Activated naive CD4-positive, alpha-beta T cell treated with anti-CD3 and anti-CD28 coated beads, Interleukin-2, amount 10 ng/mL, durations not matched to agents 7 days and 5 days (primary cell): ENCODE measurements at regions not wholly inside any gene's neighbourhood (a gene's known extent, or its start where the extent isn't known, plus 50 kb on each side); places are given as distances from the start of the nearest gene placed in this dataset.

ENCODE experiments used
- CTCF ChIA-PET: fragments of 350-600 bp; sonication (Branson Sonifier 250); formaldehyde crosslinking; loops from one replicate; lab custom pipeline; 2021; ENCODE audit warnings: antibody characterized with exemption; lab: Charles Lee
- DNase-seq: peaks from one replicate; pipeline ENCODE4 v3.0.0-alpha.2; 2020
- H3K27ac Mint-ChIP-seq: one replicate; pipeline ENCODE4 v1.8.0; 2021; ENCODE audit warnings: mild to moderate bottlenecking, moderate library complexity, mixed read lengths
- H3K27me3 Mint-ChIP-seq: one replicate; pipeline ENCODE4 v1.8.0; 2021; ENCODE audit warnings: mild to moderate bottlenecking, mixed read lengths
- H3K36me3 Mint-ChIP-seq: one replicate; pipeline ENCODE4 v1.8.0; 2021; ENCODE audit warnings: mixed read lengths
- H3K4me1 Mint-ChIP-seq: one replicate; pipeline ENCODE4 v1.8.0; 2021; ENCODE audit warnings: mixed read lengths
- H3K4me3 Mint-ChIP-seq: one replicate; pipeline ENCODE4 v1.8.0; 2021; ENCODE audit warnings: mild to moderate bottlenecking, moderate library complexity, mixed read lengths
- H3K9me3 Mint-ChIP-seq: one replicate; pipeline ENCODE4 v1.8.0; 2021; ENCODE audit warnings: mixed read lengths

DNA sequence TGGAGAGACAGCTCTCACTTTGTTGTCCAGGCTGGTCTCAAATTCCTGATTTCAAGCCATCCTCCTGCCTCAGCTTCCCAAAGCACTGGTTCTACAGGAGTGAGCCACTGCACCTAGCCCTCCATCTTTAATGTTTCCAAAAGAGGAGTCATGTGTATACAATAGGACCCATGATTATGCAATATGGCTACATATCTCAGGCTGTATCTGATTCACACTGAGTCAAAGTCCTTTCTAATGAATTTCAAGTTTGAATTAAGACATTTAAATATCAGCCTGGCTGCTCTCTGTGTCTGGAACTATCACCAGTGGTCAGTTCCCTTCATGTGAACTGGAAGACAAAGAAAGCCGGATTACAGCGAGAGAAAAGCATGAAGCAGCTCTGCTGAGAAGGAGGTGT is 90.5 kb downstream of the MINAR1 start:
- Mint-ChIP-seq H3K36me3 (no peaks in the 10 kb centered on the region), H3K4me3 (no peak overlapping the region), H3K9me3 (no peaks in the 10 kb centered on the region), H3K27ac (no peak overlapping the region), H3K4me1 (no peaks in the 10 kb centered on the region), H3K27me3 (peaks cover 8% of the 10 kb centered on the region)
- no peak for DNase-seq
- CTCF ChIA-PET, result no interaction called here

DNA sequence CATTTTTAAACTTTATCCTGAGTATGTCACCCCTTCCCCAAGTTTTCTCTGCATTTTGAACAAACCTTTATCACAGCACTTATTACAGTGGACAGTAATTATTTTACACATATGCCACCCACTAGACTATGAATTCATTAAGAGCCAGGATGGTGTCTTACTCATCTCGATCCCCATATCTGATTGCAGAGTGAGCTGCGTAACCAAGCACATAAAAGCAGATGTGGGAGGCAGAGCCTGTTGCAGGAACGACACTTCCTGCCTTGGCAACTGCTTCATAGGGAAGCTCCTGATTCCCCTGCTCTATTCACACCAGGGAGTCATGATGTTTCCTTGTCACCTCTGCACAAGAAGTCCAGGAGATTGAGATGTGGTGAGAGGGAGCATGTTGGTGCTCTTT is 91.1 kb downstream of the MINAR1 start:
- H3K36me3 Mint-ChIP-seq, result no peaks in the 10 kb centered on the region
- H3K4me3 Mint-ChIP-seq, result no peak overlapping the region
- H3K9me3 Mint-ChIP-seq, result no peaks in the 10 kb centered on the region
- CTCF ChIA-PET, result no interaction called here
- peaks cover 11% of the 10 kb centered on the region for H3K27me3 Mint-ChIP-seq
- no peak overlapping the region for H3K27ac Mint-ChIP-seq
- no peaks in the 10 kb centered on the region for H3K4me1 Mint-ChIP-seq
- DNase-seq, result no peak

DNA sequence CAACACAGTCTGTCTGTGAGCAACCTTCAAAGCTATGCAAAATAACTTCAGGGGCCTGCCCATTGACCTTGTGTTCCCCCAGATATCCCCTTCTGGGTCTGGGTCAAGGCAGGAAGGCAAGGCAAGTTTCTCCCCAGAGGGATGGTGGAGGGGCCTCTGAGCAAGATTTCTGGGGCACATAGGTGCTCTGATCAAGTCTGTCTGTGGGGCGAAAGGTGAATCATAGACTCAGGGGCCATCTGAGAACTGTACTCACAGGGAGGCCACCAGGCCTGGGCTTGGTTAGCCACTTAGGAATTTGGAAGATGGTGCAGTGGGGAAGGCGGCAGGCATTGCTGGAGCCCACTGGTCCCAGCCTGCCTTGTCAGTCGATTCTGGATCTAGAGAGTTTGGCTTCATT is 92.4 kb downstream of the MINAR1 start:
- Mint-ChIP-seq H3K27me3 (peaks cover 6% of the 10 kb centered on the region), H3K9me3 (no peaks in the 10 kb centered on the region), H3K36me3 (no peaks in the 10 kb centered on the region), H3K4me1 (no peaks in the 10 kb centered on the region), H3K27ac (no peak overlapping the region), H3K4me3 (no peak overlapping the region)
- no peak for DNase-seq
- CTCF ChIA-PET, result no interaction called here

DNA sequence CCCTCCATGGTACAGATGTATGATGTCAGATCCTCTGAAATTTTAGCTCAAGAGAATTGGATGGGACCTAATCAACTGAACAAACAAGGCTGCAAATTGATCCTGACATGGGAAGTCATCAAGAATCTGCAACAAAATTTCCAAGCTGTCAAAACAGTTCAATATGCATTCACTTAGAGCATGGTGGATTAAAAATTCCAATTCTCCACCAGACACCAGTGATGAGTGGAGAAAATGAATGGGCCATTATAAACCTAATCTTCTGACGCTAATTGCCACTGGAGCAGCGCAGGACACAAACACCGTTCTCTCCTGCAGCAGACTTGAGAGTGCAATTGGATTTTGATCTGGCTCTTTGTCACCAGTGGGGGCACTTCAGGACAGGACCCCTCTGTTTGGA is 94.2 kb downstream of the MINAR1 start:
- no peak for DNase-seq
- no peak overlapping the region for H3K4me3 Mint-ChIP-seq
- no peaks in the 10 kb centered on the region for H3K36me3 Mint-ChIP-seq
- no peaks in the 10 kb centered on the region for H3K4me1 Mint-ChIP-seq
- H3K27me3 Mint-ChIP-seq, result peaks cover 9% of the 10 kb centered on the region
- no peak overlapping the region for H3K27ac Mint-ChIP-seq
- CTCF ChIA-PET, result no interaction called here
- H3K9me3 Mint-ChIP-seq, result no peaks in the 10 kb centered on the region

DNA sequence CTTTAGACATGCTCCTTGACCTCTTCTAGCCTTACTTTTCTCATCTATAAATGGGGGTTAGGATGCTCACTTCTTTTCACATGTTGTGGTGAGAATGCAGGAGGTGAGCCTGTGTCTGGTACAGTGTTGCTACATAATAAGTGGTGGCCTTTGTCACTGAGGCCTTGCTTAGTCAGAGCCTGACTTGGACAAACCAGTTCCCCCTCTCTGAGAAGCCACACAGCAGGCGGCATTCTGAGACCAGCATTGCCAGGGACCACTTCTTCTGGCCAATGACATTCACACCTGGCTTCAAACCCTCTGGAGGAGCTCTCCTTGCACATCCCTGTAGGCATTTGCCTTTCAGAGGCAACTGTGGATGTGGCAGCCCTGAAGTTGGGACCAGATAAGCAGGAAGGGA is 95.7 kb downstream of the MINAR1 start:
- CTCF ChIA-PET, result no interaction called here
- no peak for DNase-seq
- no peak overlapping the region for H3K4me3 Mint-ChIP-seq
- H3K4me1 Mint-ChIP-seq, result no peaks in the 10 kb centered on the region
- peaks cover 9% of the 10 kb centered on the region for H3K27me3 Mint-ChIP-seq
- H3K9me3 Mint-ChIP-seq, result no peaks in the 10 kb centered on the region
- H3K36me3 Mint-ChIP-seq, result no peaks in the 10 kb centered on the region
- H3K27ac Mint-ChIP-seq, result no peak overlapping the region

DNA sequence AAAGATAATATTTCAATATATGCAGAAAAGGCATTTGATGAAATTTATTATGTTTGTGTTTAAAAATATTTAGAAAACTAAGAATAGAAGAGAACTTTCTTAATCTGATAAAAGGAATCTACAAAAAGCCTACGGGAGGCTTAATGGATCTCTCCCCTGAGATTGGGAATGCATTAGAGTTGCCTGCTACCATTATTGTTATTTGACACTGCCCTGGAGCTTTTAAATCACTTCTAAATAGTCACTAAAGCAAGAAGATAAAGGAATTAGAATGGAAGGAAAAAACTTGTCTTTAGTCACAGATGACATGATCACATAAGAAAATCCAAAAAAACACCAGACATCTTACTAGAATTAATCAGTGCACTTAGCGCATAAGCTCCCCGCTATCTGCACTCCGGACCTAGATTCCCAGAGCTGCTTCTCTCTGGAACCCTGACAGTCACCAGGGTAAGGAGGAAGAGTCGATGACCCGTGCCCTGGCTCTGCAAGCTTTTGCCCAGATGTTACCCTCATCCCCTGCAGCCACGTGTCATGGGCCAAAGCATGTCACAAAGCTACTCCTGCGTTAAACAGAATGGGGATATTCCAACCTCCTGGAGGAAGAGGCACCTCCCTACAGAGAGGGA is 97.1 kb downstream of the MINAR1 start:
- Mint-ChIP-seq H3K27me3 (peaks cover 9% of the 10 kb centered on the region), H3K36me3 (no peaks in the 10 kb centered on the region), H3K4me1 (no peaks in the 10 kb centered on the region)

DNA sequence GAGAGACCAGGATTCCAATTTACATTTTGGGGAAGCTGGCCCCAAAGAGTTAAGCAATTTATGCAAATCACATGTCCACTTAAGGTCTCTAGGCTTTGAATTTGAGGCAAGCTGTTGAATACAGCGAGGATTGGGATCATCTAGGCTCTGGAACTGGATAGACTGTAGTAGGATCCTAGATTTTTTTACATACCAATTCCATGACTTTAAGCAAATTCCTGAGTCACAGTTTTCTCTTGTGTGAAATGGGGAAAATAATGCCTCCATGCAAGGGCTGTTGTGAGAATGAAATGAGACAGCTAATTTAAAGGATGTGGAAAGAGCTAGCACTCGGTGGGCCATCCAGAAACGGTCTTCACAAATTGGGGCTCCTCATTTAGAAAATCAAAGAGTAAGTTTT is 103.4 kb downstream of the MINAR1 start:
- Mint-ChIP-seq H3K36me3 (no peaks in the 10 kb centered on the region), H3K27me3 (no peaks in the 10 kb centered on the region), H3K9me3 (no peaks in the 10 kb centered on the region), H3K4me3 (no peak overlapping the region), H3K4me1 (no peaks in the 10 kb centered on the region), H3K27ac (no peak overlapping the region)
- DNase-seq, result no peak
- CTCF ChIA-PET, result no interaction called here

More for the DNA sequence above, 97.1 kb downstream of the MINAR1 start:
- Mint-ChIP-seq H3K27ac (no peak overlapping the region), H3K4me3 (no peak overlapping the region), H3K9me3 (no peaks in the 10 kb centered on the region)
- CTCF ChIA-PET, result no interaction called here
- DNase-seq, result no peak

DNA sequence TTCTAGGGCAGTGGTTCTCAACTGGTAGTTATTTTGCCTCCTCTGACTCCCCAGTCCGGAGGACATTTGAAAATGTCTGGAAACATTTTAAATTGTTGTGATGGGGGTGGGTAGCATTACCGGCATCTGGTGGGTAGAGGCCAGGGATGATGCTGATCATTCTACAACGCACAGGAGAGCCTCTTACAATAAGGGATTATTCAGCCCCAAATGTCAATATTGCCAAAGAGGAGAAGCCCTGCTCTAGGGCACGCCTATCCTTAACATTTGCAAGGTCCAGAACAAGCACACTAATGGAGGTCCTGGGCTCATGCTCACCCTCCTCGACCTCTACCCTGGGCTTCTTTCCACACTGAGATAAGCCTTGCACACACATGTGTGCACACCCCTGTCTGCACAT is 106.4 kb downstream of the MINAR1 start:
- no peaks in the 10 kb centered on the region for H3K27me3 Mint-ChIP-seq
- no peaks in the 10 kb centered on the region for H3K9me3 Mint-ChIP-seq
- CTCF ChIA-PET, result no interaction called here
- no peak overlapping the region for H3K4me3 Mint-ChIP-seq
- no peaks in the 10 kb centered on the region for H3K4me1 Mint-ChIP-seq
- H3K27ac Mint-ChIP-seq, result no peak overlapping the region
- no peaks in the 10 kb centered on the region for H3K36me3 Mint-ChIP-seq
- DNase-seq, result no peak

DNA sequence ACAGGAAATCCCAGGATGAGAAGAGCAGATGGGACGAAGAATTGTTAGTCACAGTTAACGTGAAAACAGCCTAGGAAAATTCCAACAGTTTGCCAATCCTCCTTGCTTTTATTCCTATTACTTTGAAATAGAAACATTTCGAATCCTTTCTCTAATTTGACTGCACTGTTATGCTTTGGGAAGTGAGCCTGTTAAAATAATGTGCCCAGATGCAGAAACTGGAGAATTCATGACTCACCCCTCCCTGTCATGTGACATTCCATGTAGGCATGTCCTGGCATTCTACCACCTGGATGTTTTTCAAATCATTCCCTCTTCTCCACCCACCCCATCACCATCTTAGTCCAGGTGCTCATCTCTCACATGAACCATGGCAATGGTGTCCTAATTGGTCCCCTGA is 107.3 kb downstream of the MINAR1 start:
- no peaks in the 10 kb centered on the region for H3K4me1 Mint-ChIP-seq
- no peaks in the 10 kb centered on the region for H3K9me3 Mint-ChIP-seq
- H3K27ac Mint-ChIP-seq, result no peak overlapping the region
- no peak overlapping the region for H3K4me3 Mint-ChIP-seq
- H3K27me3 Mint-ChIP-seq, result no peaks in the 10 kb centered on the region
- DNase-seq, result no peak
- CTCF ChIA-PET, result no interaction called here
- no peaks in the 10 kb centered on the region for H3K36me3 Mint-ChIP-seq

DNA sequence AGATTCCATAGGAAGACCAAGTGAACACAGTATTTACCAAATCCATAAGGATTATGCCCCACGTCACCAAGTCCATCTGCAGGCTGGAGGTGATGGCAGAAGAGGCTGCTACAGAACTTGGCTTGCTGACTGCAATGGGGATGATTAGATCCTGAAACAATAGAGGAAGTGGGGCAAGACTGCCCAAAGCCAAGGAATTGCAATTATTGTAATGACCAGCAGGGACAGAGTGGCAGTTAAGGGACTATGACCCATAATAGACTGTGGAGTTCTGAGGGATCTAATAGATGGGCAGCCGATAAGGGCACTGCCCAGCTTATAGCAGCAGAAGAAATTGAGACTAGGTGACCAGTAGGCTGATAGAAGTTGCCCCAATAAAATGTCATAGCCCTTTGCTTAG is 108.4 kb downstream of the MINAR1 start:
- Mint-ChIP-seq H3K36me3 (no peaks in the 10 kb centered on the region), H3K4me1 (no peaks in the 10 kb centered on the region), H3K4me3 (no peak overlapping the region), H3K27ac (no peak overlapping the region), H3K9me3 (no peaks in the 10 kb centered on the region), H3K27me3 (no peaks in the 10 kb centered on the region)
- CTCF ChIA-PET, result no interaction called here
- DNase-seq, result no peak

DNA sequence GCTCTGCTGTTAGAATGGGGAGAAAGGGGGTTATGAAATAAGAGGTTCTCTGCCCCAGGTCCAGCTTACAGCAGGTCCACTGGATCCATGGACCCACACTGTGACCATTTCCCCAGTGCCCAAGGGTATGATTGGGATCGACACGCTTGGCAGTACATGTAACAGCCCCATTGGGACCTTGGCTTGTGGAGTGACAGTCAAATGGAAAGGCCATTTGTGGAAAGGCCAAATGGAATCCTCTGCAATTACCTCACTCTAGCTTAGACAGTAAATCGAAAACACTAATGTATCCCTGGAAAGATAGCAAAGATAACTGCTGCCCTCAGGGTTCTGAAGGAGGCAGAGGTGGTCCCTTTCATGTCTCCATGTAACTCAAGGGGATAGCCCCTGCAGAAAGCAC is 109.1 kb downstream of the MINAR1 start:
- CTCF ChIA-PET, result no interaction called here
- H3K27me3 Mint-ChIP-seq, result no peaks in the 10 kb centered on the region
- H3K9me3 Mint-ChIP-seq, result no peaks in the 10 kb centered on the region
- DNase-seq, result no peak
- H3K4me1 Mint-ChIP-seq, result no peaks in the 10 kb centered on the region
- H3K27ac Mint-ChIP-seq, result no peak overlapping the region
- H3K36me3 Mint-ChIP-seq, result no peaks in the 10 kb centered on the region
- H3K4me3 Mint-ChIP-seq, result no peak overlapping the region

DNA sequence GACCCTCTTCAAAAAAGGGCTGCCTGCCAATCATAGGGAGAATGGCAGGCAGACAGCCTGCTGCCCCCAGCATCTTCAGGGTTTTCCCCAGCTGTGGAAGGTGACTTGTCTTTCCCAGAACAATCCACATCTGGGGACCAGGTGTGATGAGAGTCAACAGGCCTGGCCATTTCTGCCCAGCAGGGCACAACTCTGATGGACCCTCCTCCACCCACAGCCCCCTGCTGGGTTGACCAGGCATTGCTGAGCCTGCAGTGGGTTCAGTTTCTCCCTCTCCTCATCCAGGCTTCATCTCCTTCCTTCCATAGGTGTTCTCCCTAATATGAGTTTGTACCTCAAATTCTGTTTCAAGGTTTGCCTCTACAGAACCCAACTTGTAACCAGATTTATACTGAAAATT is 111.0 kb downstream of the MINAR1 start:
- Mint-ChIP-seq H3K27ac (no peak overlapping the region), H3K36me3 (no peaks in the 10 kb centered on the region), H3K9me3 (no peaks in the 10 kb centered on the region), H3K27me3 (no peaks in the 10 kb centered on the region), H3K4me1 (no peaks in the 10 kb centered on the region), H3K4me3 (no peak overlapping the region)
- no peak for DNase-seq
- CTCF ChIA-PET, result no interaction called here

DNA sequence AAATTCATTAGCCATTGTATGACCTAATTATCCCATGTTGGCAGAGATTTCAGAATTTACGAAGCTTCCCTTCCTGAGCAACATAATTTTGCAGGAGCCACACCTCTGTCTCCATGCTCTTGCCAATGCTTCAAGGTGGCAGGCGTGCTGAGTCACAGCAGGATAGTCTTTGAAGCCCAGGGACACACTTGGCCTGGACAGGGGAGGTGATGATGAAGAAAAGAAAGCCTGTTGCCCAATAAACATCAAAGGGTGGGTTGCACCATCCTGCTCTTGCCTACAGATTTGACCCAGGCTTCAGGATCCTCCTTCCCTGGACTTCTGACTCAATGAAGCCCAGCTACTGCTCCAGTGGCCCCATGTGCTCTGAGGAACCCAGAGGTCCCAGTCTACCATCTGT is 117.1 kb downstream of the MINAR1 start:
- no peaks in the 10 kb centered on the region for H3K4me1 Mint-ChIP-seq
- CTCF ChIA-PET, result interaction anchor here (0.8 kb wide), 1 partner anchor 47 kb away, joined by 3 read pairs; no protein-coding TSS in a partner anchor
- no peaks in the 10 kb centered on the region for H3K36me3 Mint-ChIP-seq

DNA sequence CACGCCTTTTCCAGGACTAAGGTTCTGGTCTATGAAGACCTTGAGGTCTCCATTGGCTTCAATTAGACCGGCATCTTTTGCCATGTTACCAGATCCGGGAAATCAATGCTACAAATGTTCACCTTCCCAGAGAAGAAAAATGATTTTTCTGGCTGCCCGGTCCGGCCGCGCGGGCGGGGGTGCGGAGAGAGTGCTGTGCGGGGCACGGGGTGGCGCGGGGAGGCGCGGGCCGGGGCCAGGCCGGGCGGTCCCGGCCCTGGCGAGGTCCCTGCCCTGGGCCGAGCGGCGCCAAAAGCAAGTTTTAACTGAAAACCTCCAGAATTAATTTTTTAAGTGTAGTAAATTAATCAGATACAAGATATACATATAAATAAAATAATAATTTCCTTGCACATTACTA is 128.2 kb downstream of the MINAR1 start:
- Mint-ChIP-seq H3K9me3 (no peaks in the 10 kb centered on the region), H3K27ac (no peak overlapping the region), H3K4me3 (no peak overlapping the region), H3K27me3 (peaks cover 11% of the 10 kb centered on the region), H3K36me3 (no peaks in the 10 kb centered on the region), H3K4me1 (no peaks in the 10 kb centered on the region)
- DNase-seq, result no peak
- CTCF ChIA-PET, result no interaction called here

More for the DNA sequence above, 117.1 kb downstream of the MINAR1 start:
- H3K27me3 Mint-ChIP-seq, result no peaks in the 10 kb centered on the region
- H3K4me3 Mint-ChIP-seq, result no peak overlapping the region
- H3K9me3 Mint-ChIP-seq, result no peaks in the 10 kb centered on the region
- no peak overlapping the region for H3K27ac Mint-ChIP-seq
- DNase-seq, result no peak

DNA sequence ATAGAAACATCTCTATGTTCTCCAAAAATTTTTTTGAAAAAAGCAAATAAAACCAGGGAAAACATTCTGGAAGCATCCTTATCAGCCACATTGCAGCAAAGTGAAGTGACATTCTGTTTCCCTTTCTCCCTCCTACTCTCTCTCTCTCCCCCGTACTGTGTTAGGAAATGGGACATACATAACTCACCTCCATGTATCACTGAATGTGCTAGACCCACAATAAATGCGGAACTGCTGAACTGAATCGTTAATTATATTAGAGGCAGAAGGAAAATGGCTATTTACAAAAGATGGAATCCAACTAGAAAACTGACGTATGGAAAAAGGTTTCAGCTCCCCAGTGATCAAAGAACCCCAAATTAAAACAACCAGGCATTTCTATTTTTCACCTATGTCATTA is 129.8 kb downstream of the MINAR1 start:
- no peak overlapping the region for H3K4me3 Mint-ChIP-seq
- H3K9me3 Mint-ChIP-seq, result no peaks in the 10 kb centered on the region
- no peaks in the 10 kb centered on the region for H3K4me1 Mint-ChIP-seq
- DNase-seq, result no peak
- H3K27me3 Mint-ChIP-seq, result peaks cover 11% of the 10 kb centered on the region
- CTCF ChIA-PET, result no interaction called here
- H3K36me3 Mint-ChIP-seq, result no peaks in the 10 kb centered on the region
- H3K27ac Mint-ChIP-seq, result no peak overlapping the region

DNA sequence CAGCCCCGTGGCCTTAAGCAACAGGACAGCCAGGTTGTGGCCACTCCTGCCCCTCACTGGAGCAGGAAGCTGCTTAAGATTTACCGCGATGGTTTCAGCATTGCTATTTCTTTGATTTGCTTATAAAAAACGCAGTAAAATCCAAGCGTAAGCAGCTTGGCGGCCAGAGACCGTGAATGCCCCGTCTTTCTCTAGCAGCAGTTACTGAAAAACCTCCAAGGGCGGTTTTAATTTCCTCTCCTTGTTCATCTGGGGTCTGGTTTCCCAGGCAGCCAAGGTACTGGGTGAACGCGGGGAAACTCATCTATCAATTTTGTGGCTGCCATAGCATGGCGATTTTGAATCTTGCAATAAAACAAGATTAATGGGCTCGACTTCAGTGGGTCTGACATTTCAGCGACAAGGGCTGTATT is 130.3 kb downstream of the MINAR1 start:
- Mint-ChIP-seq H3K27me3 (peaks cover 11% of the 10 kb centered on the region), H3K36me3 (no peaks in the 10 kb centered on the region), H3K9me3 (no peaks in the 10 kb centered on the region), H3K4me1 (no peaks in the 10 kb centered on the region), H3K4me3 (no peak overlapping the region), H3K27ac (no peak overlapping the region)
- no peak for DNase-seq
- CTCF ChIA-PET, result no interaction called here
